DND-41 (cell line): ENCODE measurements at regions not wholly inside any gene's neighbourhood (a gene's known extent, or its start where the extent isn't known, plus 50 kb on each side); places are given as distances from the start of the nearest gene placed in this dataset.
"Not testable (repeated sequence)": the region's sequence is repeated elsewhere in the genome, so short reads cannot be mapped to it uniquely, and the experiment has no call there.

Source experiments
- ATAC-seq: fragments of 200-7000 bp; cut with Tn5 transposase; 3 replicates; pipeline ENCODE4 v1.9.1; 2021; ENCODE audit warnings: low read depth; ENCODE audit not compliant: insufficient read depth
- DNase-seq: peaks from one replicate; pipeline ENCODE4 v3.0.0-alpha.2; 2020
- H2AFZ ChIP-seq: 2 replicates; pipeline ENCODE4 v1.6.0; 2012; ENCODE audit warnings: low read depth, low read length
- H3K27ac ChIP-seq: 2 replicates; pipeline ENCODE4 v1.5.1; 2012; ENCODE audit warnings: low read length, inconsistent platforms
- H3K27me3 ChIP-seq: fragments of 200-600 bp; sonication (generic); 2 replicates; pipeline ENCODE4 v1.6.0; 2012; ENCODE audit warnings: low read length, mild to moderate bottlenecking, inconsistent platforms; ENCODE audit not compliant: insufficient read depth, poor library complexity
- H3K36me3 ChIP-seq: 2 replicates; pipeline ENCODE4 v1.5.1; 2012; ENCODE audit warnings: low read length, inconsistent platforms; ENCODE audit not compliant: insufficient read depth
- H3K4me1 ChIP-seq: 2 replicates; pipeline ENCODE4 v1.5.1; 2012; ENCODE audit warnings: mild to moderate bottlenecking, low read length; ENCODE audit not compliant: insufficient read depth
- H3K4me2 ChIP-seq: 2 replicates; pipeline ENCODE4 v1.6.0; 2012; ENCODE audit warnings: mild to moderate bottlenecking, moderate library complexity, low read length, inconsistent platforms; ENCODE audit not compliant: insufficient read depth
- H3K4me3 ChIP-seq, 2 experiments: fragments of 200-600 bp in 1 of 2; shearing (Covaris generic) in 1 of 2; 2 replicates each; pipeline ENCODE4 v1.5.1; 2012 to 2016; ENCODE audit warnings: inconsistent platforms in 2 of 2, low read length in 2 of 2, mild to moderate bottlenecking in 2 of 2, low read depth in 1 of 2, moderate library complexity in 1 of 2
- H3K79me2 ChIP-seq: 2 replicates; pipeline ENCODE4 v1.6.0; 2012; ENCODE audit warnings: low read length, inconsistent platforms; ENCODE audit not compliant: insufficient read depth
- H3K9ac ChIP-seq: 2 replicates; pipeline ENCODE4 v1.6.0; 2012; ENCODE audit warnings: low read depth, mild to moderate bottlenecking, inconsistent platforms, low read length, moderate library complexity
- H3K9me3 ChIP-seq: 2 replicates; pipeline ENCODE4 v1.5.1; 2012; ENCODE audit warnings: low read length, moderate library complexity, mild to moderate bottlenecking, inconsistent platforms; ENCODE audit not compliant: insufficient read depth, severe bottlenecking
- H4K20me1 ChIP-seq: 2 replicates; pipeline ENCODE4 v1.6.0; 2012; ENCODE audit warnings: low read length; ENCODE audit not compliant: insufficient read depth
- CTCF ChIP-seq: IDR thresholded peaks from 2 replicates; pipeline ENCODE4 v1.5.1; 2012; ENCODE audit warnings: borderline replicate concordance, low read length, moderate library complexity, mild to moderate bottlenecking; ENCODE audit not compliant: poor library complexity, severe bottlenecking; ENCODE audit errors: extremely low read depth
- EZH2 ChIP-seq: IDR thresholded peaks from 3 replicates; pipeline ENCODE4 v1.6.1; 2012; ENCODE audit warnings: borderline replicate concordance, low read depth, mild to moderate bottlenecking, moderate library complexity, low read length, inconsistent platforms; ENCODE audit not compliant: severe bottlenecking

- no peak overlapping the region for H3K4me3 ChIP-seq
- ATAC-seq: no peak
- no peak overlapping the region for H3K27ac ChIP-seq
- no peaks in the 10 kb centered on the region for H3K27me3 ChIP-seq
- no peak for TF ChIP-seq EZH2
- TF ChIP-seq CTCF: no peak
- DNase-seq: no peak
- no peak overlapping the region for H2AFZ ChIP-seq
- H3K4me1 ChIP-seq: no peaks in the 10 kb centered on the region
- no peaks in the 10 kb centered on the region for H3K79me2 ChIP-seq
- H3K9me3 ChIP-seq: no peaks in the 10 kb centered on the region
- H3K36me3 ChIP-seq: no peaks in the 10 kb centered on the region
- no peak overlapping the region for H3K4me2 ChIP-seq
- no peak overlapping the region for H3K9ac ChIP-seq
- no peaks in the 10 kb centered on the region for H4K20me1 ChIP-seq
These were observed 1169.0 kb downstream of the REEP3 start for GRCh38 chr10:64690194-64690593.

- Histone ChIP-seq H3K27me3 (no peaks in the 10 kb centered on the region), H3K27ac (no peak overlapping the region), H3K4me3 (no peak overlapping the region), H3K4me2 (no peak overlapping the region), H3K79me2 (no peaks in the 10 kb centered on the region), H2AFZ (no peak overlapping the region), H3K4me1 (no peaks in the 10 kb centered on the region), H4K20me1 (no peaks in the 10 kb centered on the region), H3K36me3 (no peaks in the 10 kb centered on the region), H3K9me3 (no peaks in the 10 kb centered on the region), H3K9ac (no peak overlapping the region)
- TF ChIP-seq EZH2 (no peak), CTCF (no peak)
- ATAC-seq (no peak), DNase-seq (no peak)
These were observed 1178.0 kb downstream of the REEP3 start for GRCh38 chr10:64699244-64699643.

- H3K9me3 ChIP-seq, H3K9ac ChIP-seq, H3K4me1 ChIP-seq, H4K20me1 ChIP-seq, H3K27me3 ChIP-seq, H3K79me2 ChIP-seq, ATAC-seq, H2AFZ ChIP-seq, H3K4me2 ChIP-seq, H3K36me3 ChIP-seq, DNase-seq, H3K27ac ChIP-seq, H3K4me3 ChIP-seq: not testable (repeated sequence)
These were observed 1180.9 kb downstream of the REEP3 start for GRCh38 chr10:64702086-64702485.

- Histone ChIP-seq H3K79me2 (no peaks in the 10 kb centered on the region), H3K27me3 (no peaks in the 10 kb centered on the region), H3K36me3 (no peaks in the 10 kb centered on the region), H3K9ac (no peak overlapping the region), H2AFZ (no peak overlapping the region), H3K27ac (no peak overlapping the region), H3K4me3 (no peak overlapping the region), H3K4me2 (no peak overlapping the region), H3K9me3 (no peaks in the 10 kb centered on the region), H4K20me1 (no peaks in the 10 kb centered on the region), H3K4me1 (no peaks in the 10 kb centered on the region)
- DNase-seq (no peak), ATAC-seq (no peak)
- no peak for TF ChIP-seq EZH2
- TF ChIP-seq CTCF: no peak
These were observed 1187.9 kb downstream of the REEP3 start for GRCh38 chr10:64708884-64709681.
